Spinal cord (tissue), 9 donors: ENCODE measurements at regions not wholly inside any gene's neighbourhood (a gene's known extent, or its start where the extent isn't known, plus 50 kb on each side); places are given as distances from the start of the nearest gene placed in this dataset.

ENCODE experiments used
- DNase-seq, 6 donors: peaks; one replicate each; pipeline versions ENCODE4 v3.0.0 to v3.0.0-alpha.2; 2013 to 2015; ENCODE audit warnings: low spot score in 6 of 6, low read depth in 4 of 6
- H3K27ac ChIP-seq: one replicate; pipeline ENCODE4 v1.5.1; 2013; ENCODE audit warnings: low read depth, low read length, control low read depth
- H3K27me3 ChIP-seq: one replicate; pipeline ENCODE4 v1.6.1; 2013; ENCODE audit warnings: low read length; ENCODE audit not compliant: control insufficient read depth, insufficient read depth
- H3K36me3 ChIP-seq: one replicate; pipeline ENCODE4 v1.6.1; 2013; ENCODE audit warnings: low read length; ENCODE audit not compliant: control insufficient read depth, insufficient read depth
- H3K4me1 ChIP-seq: one replicate; pipeline ENCODE4 v1.6.1; 2013; ENCODE audit warnings: low read length; ENCODE audit not compliant: control insufficient read depth, insufficient read depth
- H3K4me3 ChIP-seq: one replicate; pipeline ENCODE4 v1.5.1; 2013; ENCODE audit warnings: low read depth, low read length, control low read depth
- H3K9me3 ChIP-seq: one replicate; pipeline ENCODE4 v1.6.1; 2013; ENCODE audit warnings: low read length; ENCODE audit not compliant: control insufficient read depth, insufficient read depth
- WGBS: methylation state at CpG from one replicate; pipeline ENCODE4 v1.1.5; 2013; ENCODE audit warnings: missing lambda C conversion rate; ENCODE audit not compliant: insufficient coverage; 5-methylcytosine and 5-hydroxymethylcytosine counted together
- donor health status: healthy.

DNA sequence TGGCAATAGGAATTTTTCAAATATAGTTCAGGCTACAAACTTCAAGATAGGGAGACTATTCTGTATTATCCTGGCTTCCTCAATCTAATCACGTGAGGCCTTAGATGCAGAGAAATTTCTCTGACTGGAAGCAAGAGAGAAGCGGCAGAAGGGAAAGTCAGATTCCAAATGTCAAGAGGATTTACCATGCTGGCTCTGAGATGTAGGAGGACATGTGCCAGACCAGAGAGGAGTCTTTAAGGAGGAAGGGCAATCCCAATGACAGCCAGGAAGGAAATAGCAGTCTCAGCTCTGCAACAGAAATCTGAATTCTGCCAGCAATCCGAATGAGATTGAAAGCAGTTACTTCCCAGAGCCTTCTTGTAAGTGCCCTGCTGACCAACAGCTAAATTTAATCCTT, 57.4 kb downstream of the NUTM2E start:
- WGBS = 63% methylated on average over 1 of the region's 3 CpGs
- DNase-seq = peak in 2 of 6 donors; percentile 2 to 53

DNA sequence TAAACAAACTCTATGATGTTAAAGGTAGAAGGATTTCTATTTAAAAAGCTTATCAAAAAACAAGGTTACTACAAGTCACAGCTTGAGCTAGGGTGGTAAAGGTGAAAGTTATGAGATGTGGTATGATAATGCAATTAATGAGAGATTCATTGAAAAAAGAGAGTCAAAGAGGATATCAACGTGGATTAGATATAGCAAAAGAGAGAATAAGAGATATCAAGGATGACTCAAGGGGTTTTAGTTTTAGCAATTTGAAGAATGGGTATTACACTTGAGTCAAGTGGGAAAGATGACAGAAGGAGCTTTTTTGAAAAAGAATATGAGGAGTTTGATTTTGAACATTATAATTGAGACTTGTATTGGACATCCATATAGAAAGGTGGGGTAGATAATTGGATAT, 59.8 kb downstream of the NUTM2E start:
- Histone ChIP-seq H3K36me3 (no peaks in the 10 kb centered on the region), H3K9me3 (no peaks in the 10 kb centered on the region), H3K4me1 (no peaks in the 10 kb centered on the region), H3K27me3 (no peaks in the 10 kb centered on the region), H3K4me3 (no peak overlapping the region), H3K27ac (no peak overlapping the region)
- 91% methylated on average over 1 of the region's 1 CpG for WGBS
- no peak for DNase-seq

More for the DNA sequence above, 57.4 kb downstream of the NUTM2E start:
- no peak overlapping the region for H3K4me3 ChIP-seq
- H3K4me1 ChIP-seq = no peaks in the 10 kb centered on the region
- H3K9me3 ChIP-seq = no peaks in the 10 kb centered on the region
- no peak overlapping the region for H3K27ac ChIP-seq
- no peaks in the 10 kb centered on the region for H3K36me3 ChIP-seq
- no peaks in the 10 kb centered on the region for H3K27me3 ChIP-seq
